ENCODE measurements at regions not wholly inside any gene's neighbourhood (a gene's known extent, or its start where the extent isn't known, plus 50 kb on each side); places are given as distances from the start of the nearest gene placed in this dataset.

DNA sequence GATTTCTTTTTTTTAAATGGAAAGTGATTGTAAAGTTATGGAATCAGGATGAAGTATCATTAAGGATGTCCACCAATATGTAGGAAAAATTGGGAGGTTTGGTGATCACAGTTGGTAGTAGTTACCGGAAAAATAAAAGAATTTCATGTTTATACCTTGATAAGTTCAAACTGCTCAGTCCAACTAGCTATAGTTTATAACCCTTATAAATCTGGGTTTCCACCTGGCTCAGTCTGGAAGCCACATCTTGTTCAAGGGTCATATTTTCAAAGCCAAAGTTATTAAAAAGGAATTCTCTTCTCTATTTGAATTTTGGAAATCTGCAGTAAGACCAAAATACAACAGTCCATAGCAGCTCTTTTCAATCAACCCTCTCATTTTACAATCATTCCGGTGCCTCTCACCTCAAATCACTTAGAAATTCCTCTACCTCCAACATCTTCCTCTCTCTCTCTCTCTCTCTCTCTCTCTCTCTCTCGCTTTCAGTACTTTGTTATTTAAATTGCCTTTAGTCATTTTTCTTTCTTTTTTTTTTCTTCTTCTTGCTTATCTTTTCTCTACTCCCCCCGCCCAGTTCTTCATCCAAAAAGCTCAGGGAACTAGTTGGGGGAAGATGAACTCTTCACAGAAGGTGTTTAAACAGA is 186.2 kb upstream of the TBC1D5 start:
- DNase-seq (ENCODE audit: low spot score) = no peak

DNA sequence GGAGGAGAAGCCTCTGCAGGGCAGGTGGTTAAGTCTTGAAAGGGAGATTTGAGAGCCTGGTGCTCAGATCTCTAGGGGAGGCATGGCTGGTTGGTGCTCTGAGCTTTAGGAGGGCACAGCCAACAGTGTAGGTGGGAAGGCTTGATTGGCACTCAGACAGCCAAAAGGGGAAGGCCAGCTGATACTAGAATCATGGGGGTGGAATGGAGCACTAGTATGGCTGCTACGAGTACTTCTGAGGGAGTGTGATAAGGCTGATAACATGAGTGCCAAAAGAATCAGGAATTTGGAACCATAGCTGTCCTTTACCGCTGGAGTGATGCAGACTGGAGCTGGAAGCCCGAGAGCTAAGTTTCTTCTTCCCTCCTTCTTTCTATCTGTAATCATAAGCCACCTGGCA is 184.6 kb upstream of the TBC1D5 start:
- TF ChIP-seq, protein P1, sequence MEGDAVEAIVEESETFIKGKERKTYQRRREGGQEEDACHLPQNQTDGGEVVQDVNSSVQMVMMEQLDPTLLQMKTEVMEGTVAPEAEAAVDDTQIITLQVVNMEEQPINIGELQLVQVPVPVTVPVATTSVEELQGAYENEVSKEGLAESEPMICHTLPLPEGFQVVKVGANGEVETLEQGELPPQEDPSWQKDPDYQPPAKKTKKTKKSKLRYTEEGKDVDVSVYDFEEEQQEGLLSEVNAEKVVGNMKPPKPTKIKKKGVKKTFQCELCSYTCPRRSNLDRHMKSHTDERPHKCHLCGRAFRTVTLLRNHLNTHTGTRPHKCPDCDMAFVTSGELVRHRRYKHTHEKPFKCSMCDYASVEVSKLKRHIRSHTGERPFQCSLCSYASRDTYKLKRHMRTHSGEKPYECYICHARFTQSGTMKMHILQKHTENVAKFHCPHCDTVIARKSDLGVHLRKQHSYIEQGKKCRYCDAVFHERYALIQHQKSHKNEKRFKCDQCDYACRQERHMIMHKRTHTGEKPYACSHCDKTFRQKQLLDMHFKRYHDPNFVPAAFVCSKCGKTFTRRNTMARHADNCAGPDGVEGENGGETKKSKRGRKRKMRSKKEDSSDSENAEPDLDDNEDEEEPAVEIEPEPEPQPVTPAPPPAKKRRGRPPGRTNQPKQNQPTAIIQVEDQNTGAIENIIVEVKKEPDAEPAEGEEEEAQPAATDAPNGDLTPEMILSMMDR (IDR thresholded peaks at IDR 0.05) = no peak
- ATAC-seq (ENCODE audit: low FRiP score) = no peak
- DNase-seq (ENCODE audit: low spot score) = no peak

More for the DNA sequence above, 186.2 kb upstream of the TBC1D5 start:
- ATAC-seq (ENCODE audit: low FRiP score) = no peak
- TF ChIP-seq, protein P1 (IDR thresholded peaks at IDR 0.05) = no peak

DNA sequence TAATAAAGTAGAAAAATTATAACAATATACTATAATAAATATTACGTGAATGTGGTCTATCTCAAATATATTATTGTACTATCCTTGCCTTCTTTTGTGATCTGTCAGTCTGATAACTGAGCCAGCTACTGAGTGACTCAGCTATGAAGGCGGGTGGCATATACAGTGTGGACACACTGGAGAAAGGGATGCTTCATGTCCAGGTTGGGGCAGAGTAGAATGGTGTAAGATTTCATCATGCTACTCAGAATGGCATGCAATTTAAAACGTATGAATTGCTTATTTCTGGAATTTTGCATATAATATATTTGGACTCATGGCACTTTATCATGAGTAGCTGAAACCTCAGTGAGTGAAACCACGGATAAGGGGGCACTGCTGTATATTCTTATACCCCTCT is 172.9 kb upstream of the TBC1D5 start:
- TF ChIP-seq, protein P1 (IDR thresholded peaks at IDR 0.05) = no peak
- no peak for DNase-seq (ENCODE audit: low spot score)
- ATAC-seq (ENCODE audit: low FRiP score) = no peak

DNA sequence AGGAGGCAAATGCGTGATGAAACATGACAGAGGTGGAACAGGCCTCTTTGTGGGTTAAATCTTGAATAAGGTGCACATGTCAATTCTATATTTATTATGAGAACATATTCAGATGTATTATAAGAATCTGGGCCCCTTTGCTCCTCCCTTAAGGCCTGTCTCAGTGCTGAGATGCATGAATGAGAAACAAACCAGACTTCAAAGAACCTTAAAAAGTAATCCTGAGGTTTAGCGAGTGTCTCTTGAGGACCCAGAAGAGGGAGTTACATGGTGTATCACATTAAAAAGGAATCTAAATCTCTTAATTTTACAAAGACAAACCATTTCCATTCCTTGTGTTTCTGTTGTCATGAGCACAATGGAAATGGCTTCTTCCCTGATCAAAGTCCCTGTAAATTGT is 170.9 kb upstream of the TBC1D5 start:
- TF ChIP-seq, protein P1 (IDR thresholded peaks at IDR 0.05) = no peak
- no peak for ATAC-seq (ENCODE audit: low FRiP score)
- no peak for DNase-seq (ENCODE audit: low spot score)

DNA sequence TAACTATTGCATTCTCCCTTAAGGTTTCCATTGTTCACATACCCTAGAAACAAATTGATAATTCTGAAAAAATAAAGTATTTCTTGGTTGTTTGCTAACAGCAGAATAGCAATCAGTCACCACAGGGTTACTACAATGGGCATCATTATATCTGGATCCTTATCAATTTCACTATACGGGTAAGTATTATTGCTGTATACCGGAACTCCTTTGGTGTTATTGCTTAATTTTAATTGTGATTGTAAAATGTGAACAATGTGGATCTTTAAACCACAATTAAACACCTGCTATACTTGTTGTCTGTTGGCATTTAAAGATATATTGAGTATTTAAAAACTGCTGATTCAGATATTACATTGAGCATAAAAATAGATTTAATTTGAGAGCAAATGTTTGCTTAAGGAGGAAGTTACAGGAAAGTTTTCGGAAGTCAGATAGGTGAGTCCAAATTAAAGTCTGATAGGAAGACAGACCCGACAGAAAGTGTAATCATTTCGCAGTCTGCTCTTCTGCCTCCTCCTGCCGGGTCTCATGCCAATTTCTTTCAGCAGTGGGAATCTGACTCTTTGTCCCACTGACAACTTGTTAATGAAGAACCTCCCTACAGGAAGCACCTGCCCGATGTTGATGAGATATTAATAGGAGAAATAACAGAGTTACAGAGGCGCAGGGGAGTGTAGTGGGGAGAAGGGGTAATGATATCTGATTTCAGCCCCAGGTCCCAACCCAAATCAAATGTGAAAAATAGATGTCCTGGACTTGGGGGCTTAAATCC is 169.7 kb upstream of the TBC1D5 start:
- no peak for DNase-seq (ENCODE audit: low spot score)
- TF ChIP-seq, protein P1 (IDR thresholded peaks at IDR 0.05) = no peak
- no peak for ATAC-seq (ENCODE audit: low FRiP score)

DNA sequence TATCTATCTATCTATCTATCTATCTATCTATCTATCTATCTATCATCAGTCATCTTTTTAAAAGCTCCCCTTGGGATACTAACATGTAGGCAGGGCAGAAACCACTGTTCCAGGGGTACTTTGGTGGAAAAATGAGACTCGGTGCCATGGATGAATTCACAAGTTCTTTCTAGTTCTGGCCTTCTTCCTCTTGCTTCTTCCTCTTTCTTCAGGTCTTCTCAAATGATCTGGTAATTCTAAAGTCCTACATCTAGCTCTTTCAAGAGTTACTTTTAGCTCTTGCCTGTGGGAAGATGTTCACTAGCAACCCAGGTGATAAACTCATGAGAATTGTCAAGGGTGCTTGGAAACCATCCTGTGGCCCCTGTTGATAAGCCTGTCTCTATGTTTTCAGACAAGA is 168.5 kb upstream of the TBC1D5 start:
- DNase-seq (ENCODE audit: low spot score) = no peak
- TF ChIP-seq, protein P1 (IDR thresholded peaks at IDR 0.05) = no peak
- no peak for ATAC-seq (ENCODE audit: low FRiP score)

DNA sequence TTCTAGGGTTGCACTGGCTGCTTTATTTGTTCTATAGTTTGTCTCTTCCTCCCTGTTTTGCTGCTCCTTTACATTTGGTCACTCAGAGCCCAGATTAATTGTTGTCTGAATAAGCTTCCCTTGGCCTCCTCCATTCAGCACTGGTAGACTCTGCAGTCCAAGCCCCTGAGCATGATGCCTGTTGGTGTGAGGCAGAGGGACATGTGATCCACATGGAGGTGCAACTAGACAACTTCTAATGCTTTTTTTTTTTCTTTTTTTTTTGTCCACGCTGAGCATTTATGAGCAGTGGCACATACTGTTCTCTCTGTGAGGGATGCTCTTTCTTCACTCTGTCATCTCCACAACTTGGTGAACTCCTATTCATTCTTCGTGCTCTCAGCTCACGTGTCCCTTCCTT is 167.3 kb upstream of the TBC1D5 start:
- DNase-seq (ENCODE audit: low spot score) (no peak), ATAC-seq (ENCODE audit: low FRiP score) (no peak)
- TF ChIP-seq, protein P1 (IDR thresholded peaks at IDR 0.05) = no peak
